Activated T-cell treated with anti-CD3 and anti-CD28 coated beads, Interleukin-2, amount 50 U/mL, for 1 hour (primary cell): ENCODE measurements at regions not wholly inside any gene's neighbourhood (a gene's known extent, or its start where the extent isn't known, plus 50 kb on each side); places are given as distances from the start of the nearest gene placed in this dataset.
"Not testable (repeated sequence)": the region's sequence is repeated elsewhere in the genome, so short reads cannot be mapped to it uniquely, and the experiment has no call there.

Experiments used
- DNase-seq: peaks from one replicate; pipeline ENCODE4 v3.0.0-alpha.2; 2020

GRCh38 chr2:61620244-61621159, 82.3 kb upstream of the XPO1 start:
- DNase-seq: no peak

GRCh38 chr2:61619561-61619960, 81.4 kb upstream of the XPO1 start:
- DNase-seq: no peak

GRCh38 chr2:61617610-61618009, 79.5 kb upstream of the XPO1 start:
- DNase-seq: no peak

- DNase-seq: no peak
Observed at GRCh38 chr2:61605245-61605644, 67.1 kb upstream of the XPO1 start.

- DNase-seq: no peak
Observed at GRCh38 chr2:61604433-61604832, 66.3 kb upstream of the XPO1 start.

- not testable (repeated sequence) for DNase-seq
Observed at GRCh38 chr2:61598515-61599156, 60.5 kb upstream of the XPO1 start.

- DNase-seq: no peak
Observed at GRCh38 chr2:61597300-61598289, 59.4 kb upstream of the XPO1 start.

- DNase-seq: not testable (repeated sequence)
Observed at GRCh38 chr2:61594201-61594600, 56.0 kb upstream of the XPO1 start.

GRCh38 chr2:61593648-61594047, 55.5 kb upstream of the XPO1 start:
- DNase-seq: not testable (repeated sequence)

GRCh38 chr2:61590214-61590613, 52.1 kb upstream of the XPO1 start:
- DNase-seq: no peak

- DNase-seq: no peak
Observed at GRCh38 chr2:61588566-61588965, 50.4 kb upstream of the XPO1 start.
